ENCODE measurements at regions not wholly inside any gene's neighbourhood (a gene's known extent, or its start where the extent isn't known, plus 50 kb on each side); places are given as distances from the start of the nearest gene placed in this dataset.

GRCh38 chr4:27819246-27819645 lies 958.6 kb downstream of the STIM2 start:
- no peak for TF ChIP-seq CTCF (IDR thresholded peaks at IDR 0.05)
- TF ChIP-seq POLR2A (IDR thresholded peaks at IDR 0.05): no peak
